ENCODE measurements at regions not wholly inside any gene's neighbourhood (a gene's known extent, or its start where the extent isn't known, plus 50 kb on each side); places are given as distances from the start of the nearest gene placed in this dataset.

GRCh38 chr18:66792466-66792865 is 188.6 kb upstream of the CDH19 start:
- Histone ChIP-seq H3F3A (ENCODE audit: insufficient read depth, low read length) (no peaks in the 10 kb centered on the region; the same call in 1 of the 2 replicates), H3K79me2 (ENCODE audit: insufficient read depth, low read length) (no peaks in the 10 kb centered on the region), H4K20me1 (ENCODE audit: insufficient read depth, low read length) (no peaks in the 10 kb centered on the region), H2AFZ (ENCODE audit: low read length) (no peak overlapping the region), H3K9me3 (ENCODE audit: low read length) (no peaks in the 10 kb centered on the region), H3K27me3 (ENCODE audit: insufficient read depth, low read length) (no peaks in the 10 kb centered on the region), H3K9me2 (ENCODE audit: low read depth, low read length) (no peaks in the 10 kb centered on the region), H3K9ac (ENCODE audit: low read length) (no peak overlapping the region), H3K4me3 (ENCODE audit: low read depth, low read length, poor library complexity, severe bottlenecking) (no peak overlapping the region), H3K27ac (ENCODE audit: low read depth, low read length, poor library complexity, severe bottlenecking) (no peak overlapping the region), H3K36me3 (ENCODE audit: insufficient read depth, low read length) (no peaks in the 10 kb centered on the region), H3K4me1 (ENCODE audit: insufficient read depth, low read length, severe bottlenecking) (no peaks in the 10 kb centered on the region), H3K4me2 (ENCODE audit: low read length) (no peak overlapping the region)
- TF ChIP-seq CTCF (IDR thresholded peaks at IDR 0.05; ENCODE audit: low read length) (no peak), EZH2 (IDR thresholded peaks at IDR 0.05; ENCODE audit: borderline replicate concordance, low read length) (no peak)

DNA sequence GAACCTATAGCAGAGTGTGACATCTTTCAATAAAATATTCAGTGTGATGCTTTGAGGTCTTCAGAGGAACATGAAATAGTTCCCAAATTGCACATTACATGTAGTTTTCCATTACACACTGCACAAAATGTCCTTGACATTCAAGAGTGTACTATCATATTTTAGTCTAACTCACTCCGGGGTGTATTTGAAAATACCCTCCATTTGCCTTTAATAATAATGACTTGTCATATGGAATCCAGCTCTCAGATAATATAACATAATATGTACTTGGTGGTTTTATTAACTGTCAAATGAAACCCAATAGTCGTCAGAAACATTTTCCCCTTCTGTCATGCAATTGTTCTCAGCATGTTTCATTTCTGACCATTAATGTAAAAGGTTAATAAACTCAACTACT is 176.7 kb upstream of the CDH19 start:
- Histone ChIP-seq H3F3A (ENCODE audit: insufficient read depth, low read length) (no peaks in the 10 kb centered on the region), H3K9ac (ENCODE audit: low read length) (no peak overlapping the region), H3K36me3 (ENCODE audit: insufficient read depth, low read length) (no peaks in the 10 kb centered on the region), H4K20me1 (ENCODE audit: insufficient read depth, low read length) (no peaks in the 10 kb centered on the region), H3K9me2 (ENCODE audit: low read depth, low read length) (no peaks in the 10 kb centered on the region), H3K4me3 (ENCODE audit: low read depth, low read length, poor library complexity, severe bottlenecking) (no peak overlapping the region), H3K9me3 (ENCODE audit: low read length) (no peaks in the 10 kb centered on the region), H3K79me2 (ENCODE audit: insufficient read depth, low read length) (no peaks in the 10 kb centered on the region), H3K4me2 (ENCODE audit: low read length) (no peak overlapping the region), H3K27me3 (ENCODE audit: insufficient read depth, low read length) (no peaks in the 10 kb centered on the region), H3K4me1 (ENCODE audit: insufficient read depth, low read length, severe bottlenecking) (no peaks in the 10 kb centered on the region), H2AFZ (ENCODE audit: low read length) (no peak overlapping the region), H3K27ac (ENCODE audit: low read depth, low read length, poor library complexity, severe bottlenecking) (no peak overlapping the region)
- TF ChIP-seq CTCF (IDR thresholded peaks at IDR 0.05; ENCODE audit: low read length) (no peak), EZH2 (IDR thresholded peaks at IDR 0.05; ENCODE audit: borderline replicate concordance, low read length) (no peak)

DNA sequence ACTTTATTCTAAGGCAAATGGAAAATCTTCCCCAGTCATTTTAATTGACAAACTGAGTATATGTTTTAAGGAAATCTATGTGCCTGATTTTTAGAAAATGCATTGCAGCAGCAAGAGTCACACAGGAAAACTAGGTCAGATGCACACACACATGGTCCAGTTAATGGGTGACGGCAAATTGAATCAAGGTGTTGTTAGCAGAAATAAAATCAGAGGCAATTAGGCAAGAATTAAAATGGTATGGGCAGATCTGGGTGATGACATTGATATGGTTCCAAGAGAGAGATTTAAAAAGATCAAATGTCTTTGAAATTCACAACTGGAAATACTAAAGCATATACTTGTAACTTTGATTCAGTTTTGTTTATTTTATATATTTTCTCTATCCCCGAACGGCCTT is 174.2 kb upstream of the CDH19 start:
- H3K27ac ChIP-seq (ENCODE audit: low read depth, low read length, poor library complexity, severe bottlenecking) = no peak overlapping the region
- H3K4me2 ChIP-seq (ENCODE audit: low read length) = no peak overlapping the region
- H3K79me2 ChIP-seq (ENCODE audit: insufficient read depth, low read length) = no peaks in the 10 kb centered on the region
- no peak overlapping the region for H2AFZ ChIP-seq (ENCODE audit: low read length)
- H3K9me2 ChIP-seq (ENCODE audit: low read depth, low read length) = no peaks in the 10 kb centered on the region
- no peaks in the 10 kb centered on the region for H3K9me3 ChIP-seq (ENCODE audit: low read length)
- H4K20me1 ChIP-seq (ENCODE audit: insufficient read depth, low read length) = no peaks in the 10 kb centered on the region
- no peaks in the 10 kb centered on the region for H3F3A ChIP-seq (ENCODE audit: insufficient read depth, low read length)
- no peak overlapping the region for H3K9ac ChIP-seq (ENCODE audit: low read length)
- H3K4me1 ChIP-seq (ENCODE audit: insufficient read depth, low read length, severe bottlenecking) = no peaks in the 10 kb centered on the region
- TF ChIP-seq CTCF (IDR thresholded peaks at IDR 0.05; ENCODE audit: low read length) (no peak), EZH2 (IDR thresholded peaks at IDR 0.05; ENCODE audit: borderline replicate concordance, low read length) (no peak)
- no peak overlapping the region for H3K4me3 ChIP-seq (ENCODE audit: low read depth, low read length, poor library complexity, severe bottlenecking)
- H3K36me3 ChIP-seq (ENCODE audit: insufficient read depth, low read length) = no peaks in the 10 kb centered on the region
- no peaks in the 10 kb centered on the region for H3K27me3 ChIP-seq (ENCODE audit: insufficient read depth, low read length)
